ENCODE measurements at regions not wholly inside any gene's neighbourhood (a gene's known extent, or its start where the extent isn't known, plus 50 kb on each side); places are given as distances from the start of the nearest gene placed in this dataset.
"Not testable (repeated sequence)": the region's sequence is repeated elsewhere in the genome, so short reads cannot be mapped to it uniquely, and the experiment has no call there.

- TF ChIP-seq CTCF (IDR thresholded peaks at IDR 0.05), result no peak
- Mint-ChIP-seq H3K4me3 (no peak overlapping the region), H3K9me3 (peaks cover 3% of the 10 kb centered on the region), H3K27ac (no peak overlapping the region), H3K27me3 (ENCODE audit: insufficient read depth) (peaks cover under 1% of the 10 kb centered on the region), H3K4me1 (ENCODE audit: low read depth) (no peaks in the 10 kb centered on the region), H3K36me3 (ENCODE audit: low read depth) (no peaks in the 10 kb centered on the region)
- DNase-seq, result no peak
Measured at GRCh38 chr14:54010981-54011380, 54.4 kb upstream of the BMP4 start.

GRCh38 chr14:54023027-54023426, 66.4 kb upstream of the BMP4 start:
- Mint-ChIP-seq H3K4me1 (ENCODE audit: low read depth) (no peaks in the 10 kb centered on the region), H3K9me3 (no peaks in the 10 kb centered on the region), H3K36me3 (ENCODE audit: low read depth) (no peaks in the 10 kb centered on the region), H3K27ac (no peak overlapping the region), H3K27me3 (ENCODE audit: insufficient read depth) (no peaks in the 10 kb centered on the region), H3K4me3 (no peak overlapping the region)
- DNase-seq, result no peak
- TF ChIP-seq CTCF (IDR thresholded peaks at IDR 0.05), result no peak

GRCh38 chr14:54025661-54026060, 69.0 kb upstream of the BMP4 start:
- peak; percentile 36 for DNase-seq
- Mint-ChIP-seq H3K36me3 (ENCODE audit: low read depth) (no peaks in the 10 kb centered on the region; the same call in 1 of the 2 replicates), H3K27me3 (ENCODE audit: insufficient read depth) (peaks cover 3% of the 10 kb centered on the region; the same call in 1 of the 2 replicates), H3K4me1 (ENCODE audit: low read depth) (no peaks in the 10 kb centered on the region), H3K9me3 (no peaks in the 10 kb centered on the region; the same call in none of the 2 replicates), H3K4me3 (no peak overlapping the region), H3K27ac (no peak overlapping the region)
- peak; percentile 77 for TF ChIP-seq CTCF (IDR thresholded peaks at IDR 0.05)

GRCh38 chr14:54026671-54027070, 70.0 kb upstream of the BMP4 start:
- TF ChIP-seq CTCF (IDR thresholded peaks at IDR 0.05), result no peak
- Mint-ChIP-seq H3K36me3 (ENCODE audit: low read depth) (no peaks in the 10 kb centered on the region; the same call in 1 of the 2 replicates), H3K4me1 (ENCODE audit: low read depth) (no peaks in the 10 kb centered on the region), H3K27me3 (ENCODE audit: insufficient read depth) (peaks cover 7% of the 10 kb centered on the region; the same call in 1 of the 2 replicates), H3K9me3 (no peaks in the 10 kb centered on the region; the same call in none of the 2 replicates), H3K27ac (no peak overlapping the region), H3K4me3 (no peak overlapping the region)
- no peak for DNase-seq

- H3K27ac Mint-ChIP-seq; H3K4me3 Mint-ChIP-seq; H3K4me1 Mint-ChIP-seq (ENCODE audit: low read depth); DNase-seq; H3K27me3 Mint-ChIP-seq (ENCODE audit: insufficient read depth): not testable (repeated sequence)
- Mint-ChIP-seq H3K36me3 (ENCODE audit: low read depth) (peaks cover 11% of the 10 kb centered on the region; the same call in 1 of the 2 replicates), H3K9me3 (peaks cover 22% of the 10 kb centered on the region)
Measured at GRCh38 chr14:54030996-54031395, 74.4 kb upstream of the BMP4 start.

- Mint-ChIP-seq H3K9me3 (peaks cover 32% of the 10 kb centered on the region), H3K36me3 (ENCODE audit: low read depth) (peaks cover 11% of the 10 kb centered on the region; the same call in 1 of the 2 replicates)
- not testable (repeated sequence) for DNase-seq; H3K27ac Mint-ChIP-seq; H3K4me3 Mint-ChIP-seq; H3K4me1 Mint-ChIP-seq (ENCODE audit: low read depth); H3K27me3 Mint-ChIP-seq (ENCODE audit: insufficient read depth)
Measured at GRCh38 chr14:54033285-54033684, 76.7 kb upstream of the BMP4 start.

GRCh38 chr14:54038724-54039123, 82.1 kb upstream of the BMP4 start:
- Mint-ChIP-seq H3K9me3 (peaks cover 32% of the 10 kb centered on the region), H3K27ac (no peak overlapping the region), H3K27me3 (ENCODE audit: insufficient read depth) (no peaks in the 10 kb centered on the region; the same call in 1 of the 2 replicates)

More at GRCh38 chr14:54038724-54039123, 82.1 kb upstream of the BMP4 start:
- TF ChIP-seq CTCF (IDR thresholded peaks at IDR 0.05), result no peak
- peaks cover 11% of the 10 kb centered on the region; the same call in 1 of the 2 replicates for H3K36me3 Mint-ChIP-seq (ENCODE audit: low read depth)
- H3K4me3 Mint-ChIP-seq, result no peak overlapping the region
- DNase-seq, result no peak
- H3K4me1 Mint-ChIP-seq (ENCODE audit: low read depth), result peaks cover 23% of the 10 kb centered on the region
